ENCODE measurements at regions not wholly inside any gene's neighbourhood (a gene's known extent, or its start where the extent isn't known, plus 50 kb on each side); places are given as distances from the start of the nearest gene placed in this dataset.

- Histone ChIP-seq H3K9ac (ENCODE audit: low read length in 3 of 3) (no peak overlapping the region), H3K4me3 (ENCODE audit: low read length in 3 of 3) (no peak overlapping the region), H3K4me1 (ENCODE audit: control insufficient read depth in 2 of 3, insufficient read depth in 2 of 3, low read depth in 1 of 3, low read length in 3 of 3) (peaks cover 0 to 9% (median 0%) of the 10 kb centered on the region in 3 donors), H3K27me3 (ENCODE audit: control insufficient read depth, insufficient read depth, low read length) (no peaks in the 10 kb centered on the region), H3K27ac (ENCODE audit: low read depth in 2 of 2, low read length in 2 of 2) (no peak overlapping the region), H3K9me3 (ENCODE audit: control insufficient read depth in 2 of 3, insufficient read depth in 1 of 3, low read length in 3 of 3) (no peaks in the 10 kb centered on the region), H3K36me3 (ENCODE audit: control insufficient read depth in 2 of 3, insufficient read depth in 3 of 3, low read length in 3 of 3) (no peaks in the 10 kb centered on the region)
- DNase-seq (no peak), FAIRE-seq (no peak)
- intact Hi-C loops (cut with DNase I) = no loop called here
- TF ChIP-seq CTCF (IDR thresholded peaks at IDR 0.05; ENCODE audit: borderline replicate concordance, extremely low read depth, insufficient read depth) = no peak
Measured at GRCh38 chr13:76693086-76693485, 193.1 kb downstream of the KCTD12 start.

DNA sequence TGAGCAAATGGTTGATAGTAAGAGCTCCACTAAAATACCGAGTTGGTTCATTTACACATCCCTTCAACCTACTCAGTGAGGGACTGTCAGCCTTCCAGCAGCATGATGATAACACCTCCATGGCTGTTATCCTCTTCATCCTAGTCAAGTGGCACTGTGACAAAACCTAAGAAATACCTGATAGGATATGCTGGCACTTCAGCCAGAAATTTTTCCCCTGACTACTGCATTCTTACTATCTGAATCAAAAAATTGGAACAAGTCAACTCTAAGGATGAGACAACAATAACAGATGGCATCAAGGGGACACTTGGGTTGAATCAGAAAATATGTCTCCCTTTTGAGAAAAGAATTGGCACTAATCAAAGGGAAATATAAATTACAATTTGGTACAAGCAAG lies 193.9 kb downstream of the KCTD12 start:
- TF ChIP-seq CTCF (IDR thresholded peaks at IDR 0.05; ENCODE audit: borderline replicate concordance, extremely low read depth, insufficient read depth) = no peak

GRCh38 chr13:76690611-76691010 lies 195.6 kb downstream of the KCTD12 start:
- Histone ChIP-seq H3K4me1 (ENCODE audit: control insufficient read depth in 2 of 3, insufficient read depth in 2 of 3, low read depth in 1 of 3, low read length in 3 of 3) (peaks cover 0 to 3% (median 0%) of the 10 kb centered on the region in 3 donors), H3K9ac (ENCODE audit: low read length in 3 of 3) (no peak overlapping the region), H3K27me3 (ENCODE audit: control insufficient read depth, insufficient read depth, low read length) (no peaks in the 10 kb centered on the region), H3K9me3 (ENCODE audit: control insufficient read depth in 2 of 3, insufficient read depth in 1 of 3, low read length in 3 of 3) (no peaks in the 10 kb centered on the region), H3K4me3 (ENCODE audit: low read length in 3 of 3) (no peak overlapping the region), H3K36me3 (ENCODE audit: control insufficient read depth in 2 of 3, insufficient read depth in 3 of 3, low read length in 3 of 3) (no peaks in the 10 kb centered on the region), H3K27ac (ENCODE audit: low read depth in 2 of 2, low read length in 2 of 2) (no peak overlapping the region)
- no peak for FAIRE-seq
- no peak for DNase-seq
- TF ChIP-seq CTCF (IDR thresholded peaks at IDR 0.05; ENCODE audit: borderline replicate concordance, extremely low read depth, insufficient read depth) = no peak
- intact Hi-C loops (cut with DNase I) = no loop called here

More for the DNA sequence above, 193.9 kb downstream of the KCTD12 start:
- no peak for DNase-seq
- intact Hi-C loops (cut with DNase I) = no loop called here
- Histone ChIP-seq H3K9ac (ENCODE audit: low read length in 3 of 3) (no peak overlapping the region), H3K27me3 (ENCODE audit: control insufficient read depth, insufficient read depth, low read length) (no peaks in the 10 kb centered on the region), H3K4me3 (ENCODE audit: low read length in 3 of 3) (no peak overlapping the region), H3K27ac (ENCODE audit: low read depth in 2 of 2, low read length in 2 of 2) (no peak overlapping the region), H3K4me1 (ENCODE audit: control insufficient read depth in 2 of 3, insufficient read depth in 2 of 3, low read depth in 1 of 3, low read length in 3 of 3) (peaks cover 0 to 5% (median 3%) of the 10 kb centered on the region in 3 donors), H3K9me3 (ENCODE audit: control insufficient read depth in 2 of 3, insufficient read depth in 1 of 3, low read length in 3 of 3) (no peaks in the 10 kb centered on the region), H3K36me3 (ENCODE audit: control insufficient read depth in 2 of 3, insufficient read depth in 3 of 3, low read length in 3 of 3) (no peaks in the 10 kb centered on the region)
- FAIRE-seq = no peak

DNA sequence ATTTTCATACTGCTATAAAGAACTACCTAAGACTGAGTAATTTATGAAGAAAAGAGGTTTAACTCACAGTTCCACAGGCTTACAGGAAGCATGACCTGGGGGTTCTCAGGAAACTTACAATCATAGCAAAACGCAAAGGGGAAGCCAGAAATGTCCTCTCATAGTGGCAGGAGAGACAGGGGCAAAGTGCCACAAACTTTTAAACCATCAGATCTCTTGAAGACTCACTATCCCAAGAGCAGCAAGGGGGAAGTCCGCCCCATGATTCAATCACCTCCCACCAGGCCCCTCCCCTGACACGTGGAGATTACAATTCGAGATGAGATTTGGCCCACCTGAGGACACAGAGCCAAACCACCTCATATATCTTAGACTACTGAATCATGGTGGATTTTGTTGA lies 198.7 kb downstream of the KCTD12 start:
- H3K4me1 ChIP-seq (ENCODE audit: control insufficient read depth in 2 of 3, insufficient read depth in 2 of 3, low read depth in 1 of 3, low read length in 3 of 3) = peaks cover 0 to 3% (median 0%) of the 10 kb centered on the region in 3 donors
- no peak overlapping the region for H3K4me3 ChIP-seq (ENCODE audit: low read length in 3 of 3)
- H3K27me3 ChIP-seq (ENCODE audit: control insufficient read depth, insufficient read depth, low read length) = no peaks in the 10 kb centered on the region
- no peak overlapping the region for H3K27ac ChIP-seq (ENCODE audit: low read depth in 2 of 2, low read length in 2 of 2)
- DNase-seq (no peak), FAIRE-seq (no peak)
- H3K36me3 ChIP-seq (ENCODE audit: control insufficient read depth in 2 of 3, insufficient read depth in 3 of 3, low read length in 3 of 3) = no peaks in the 10 kb centered on the region
- intact Hi-C loops (cut with DNase I) = no loop called here
- H3K9ac ChIP-seq (ENCODE audit: low read length in 3 of 3) = no peak overlapping the region
- no peak for TF ChIP-seq CTCF (IDR thresholded peaks at IDR 0.05; ENCODE audit: borderline replicate concordance, extremely low read depth, insufficient read depth)
- H3K9me3 ChIP-seq (ENCODE audit: control insufficient read depth in 2 of 3, insufficient read depth in 1 of 3, low read length in 3 of 3) = no peaks in the 10 kb centered on the region

Data from kidney (tissue), 13 donors.